Right lobe of liver (tissue), 4 donors: ENCODE measurements at regions not wholly inside any gene's neighbourhood (a gene's known extent, or its start where the extent isn't known, plus 50 kb on each side); places are given as distances from the start of the nearest gene placed in this dataset.

Source experiments
- POLR2A ChIP-seq: fragments of 450-650 bp; IDR thresholded peaks from one replicate; pipeline ENCODE4 v1.6.1; 2017; ENCODE audit warnings: antibody characterized with exemption, mild to moderate bottlenecking
- TF ChIP-seq, protein P1 (sequence below), 4 donors: fragments of 200-600 bp in 3 of 4; fragments of 450-650 bp in 1 of 4; IDR thresholded peaks; one replicate each; pipeline versions ENCODE4 v1.5.1 to v1.8.0; 2016 to 2022; ENCODE audit warnings: antibody characterized with exemption in 4 of 4, mild to moderate bottlenecking in 2 of 4
- donor health status: DM: no; HTN: no; CAD: no.
- donor health status: DM: no; HTN: no; CAD: no.
- donor health status: DM: no; HTN: yes; CAD: no.

DNA sequence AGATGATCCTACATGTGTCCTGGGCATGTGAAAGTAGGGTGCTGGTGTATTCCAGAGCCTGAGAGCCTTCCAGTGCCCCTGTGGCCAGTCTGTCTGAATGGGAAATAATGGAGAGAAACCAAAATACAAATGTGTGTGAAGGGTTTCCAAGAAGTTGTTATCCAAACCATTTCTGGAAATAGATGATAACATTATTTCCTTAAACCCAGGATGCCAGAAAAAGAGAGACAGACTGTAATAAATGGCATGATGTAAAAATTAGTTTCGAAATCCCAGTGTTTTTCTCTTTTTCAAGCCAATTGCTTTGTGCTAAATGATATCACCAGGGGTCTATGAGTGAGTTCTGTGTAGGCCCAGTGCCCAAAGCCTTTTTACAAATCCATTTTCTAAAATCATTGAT, 175.3 kb downstream of the PHLDA1 start:
- TF ChIP-seq, protein P1, sequence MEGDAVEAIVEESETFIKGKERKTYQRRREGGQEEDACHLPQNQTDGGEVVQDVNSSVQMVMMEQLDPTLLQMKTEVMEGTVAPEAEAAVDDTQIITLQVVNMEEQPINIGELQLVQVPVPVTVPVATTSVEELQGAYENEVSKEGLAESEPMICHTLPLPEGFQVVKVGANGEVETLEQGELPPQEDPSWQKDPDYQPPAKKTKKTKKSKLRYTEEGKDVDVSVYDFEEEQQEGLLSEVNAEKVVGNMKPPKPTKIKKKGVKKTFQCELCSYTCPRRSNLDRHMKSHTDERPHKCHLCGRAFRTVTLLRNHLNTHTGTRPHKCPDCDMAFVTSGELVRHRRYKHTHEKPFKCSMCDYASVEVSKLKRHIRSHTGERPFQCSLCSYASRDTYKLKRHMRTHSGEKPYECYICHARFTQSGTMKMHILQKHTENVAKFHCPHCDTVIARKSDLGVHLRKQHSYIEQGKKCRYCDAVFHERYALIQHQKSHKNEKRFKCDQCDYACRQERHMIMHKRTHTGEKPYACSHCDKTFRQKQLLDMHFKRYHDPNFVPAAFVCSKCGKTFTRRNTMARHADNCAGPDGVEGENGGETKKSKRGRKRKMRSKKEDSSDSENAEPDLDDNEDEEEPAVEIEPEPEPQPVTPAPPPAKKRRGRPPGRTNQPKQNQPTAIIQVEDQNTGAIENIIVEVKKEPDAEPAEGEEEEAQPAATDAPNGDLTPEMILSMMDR (IDR thresholded peaks at IDR 0.05) = no peak
- no peak for TF ChIP-seq POLR2A
